ENCODE measurements at regions not wholly inside any gene's neighbourhood (a gene's known extent, or its start where the extent isn't known, plus 50 kb on each side); places are given as distances from the start of the nearest gene placed in this dataset.
"Not testable (repeated sequence)": the region's sequence is repeated elsewhere in the genome, so short reads cannot be mapped to it uniquely, and the experiment has no call there.

GRCh38 chr3:181613191-181613590, 98.5 kb upstream of the SOX2 start:
- H3K4me3 ChIP-seq (ENCODE audit: low read depth, low read length): no peak overlapping the region
- no peak for DNase-seq (ENCODE audit: low read depth, low spot score)
- in situ Hi-C loops (cut with HindIII; ENCODE audit: low sequenced_read_pairs): no loop called here
- TF ChIP-seq CTCF (IDR thresholded peaks at IDR 0.05; ENCODE audit: low read depth, low read length): no peak

GRCh38 chr3:181610973-181611265, 100.8 kb upstream of the SOX2 start:
- in situ Hi-C loops (cut with HindIII; ENCODE audit: low sequenced_read_pairs): no loop called here
- no peak overlapping the region for H3K4me3 ChIP-seq (ENCODE audit: low read depth, low read length)
- DNase-seq (ENCODE audit: low read depth, low spot score): no peak
- no peak for TF ChIP-seq CTCF (IDR thresholded peaks at IDR 0.05; ENCODE audit: low read depth, low read length)

- in situ Hi-C loops (cut with HindIII; ENCODE audit: low sequenced_read_pairs): no loop called here
- DNase-seq (ENCODE audit: low read depth, low spot score): peak; percentile 26
- H3K4me3 ChIP-seq (ENCODE audit: low read depth, low read length): no peak overlapping the region
- TF ChIP-seq CTCF (IDR thresholded peaks at IDR 0.05; ENCODE audit: low read depth, low read length): no peak
Measured at GRCh38 chr3:181610083-181610972, 101.4 kb upstream of the SOX2 start.

- no peak for TF ChIP-seq CTCF (IDR thresholded peaks at IDR 0.05; ENCODE audit: low read depth, low read length)
- no peak overlapping the region for H3K4me3 ChIP-seq (ENCODE audit: low read depth, low read length)
- in situ Hi-C loops (cut with HindIII; ENCODE audit: low sequenced_read_pairs): no loop called here
- DNase-seq (ENCODE audit: low read depth, low spot score): no peak
Measured at GRCh38 chr3:181609030-181609767, 102.5 kb upstream of the SOX2 start.

GRCh38 chr3:181604267-181604666, 107.5 kb upstream of the SOX2 start:
- DNase-seq (ENCODE audit: low read depth, low spot score): no peak
- in situ Hi-C loops (cut with HindIII; ENCODE audit: low sequenced_read_pairs): no loop called here
- H3K4me3 ChIP-seq (ENCODE audit: low read depth, low read length): no peak overlapping the region
- no peak for TF ChIP-seq CTCF (IDR thresholded peaks at IDR 0.05; ENCODE audit: low read depth, low read length)

- in situ Hi-C loops (cut with HindIII; ENCODE audit: low sequenced_read_pairs): no loop called here
- H3K4me3 ChIP-seq (ENCODE audit: low read depth, low read length): no peak overlapping the region
- no peak for TF ChIP-seq CTCF (IDR thresholded peaks at IDR 0.05; ENCODE audit: low read depth, low read length)
- DNase-seq (ENCODE audit: low read depth, low spot score): no peak
Measured at GRCh38 chr3:181596126-181596525, 115.6 kb upstream of the SOX2 start.

- DNase-seq (ENCODE audit: low read depth, low spot score); H3K4me3 ChIP-seq (ENCODE audit: low read depth, low read length); in situ Hi-C loops (cut with HindIII; ENCODE audit: low sequenced_read_pairs): not testable (repeated sequence)
Measured at GRCh38 chr3:181590939-181591338, 120.8 kb upstream of the SOX2 start.
